ENCODE measurements at regions not wholly inside any gene's neighbourhood (a gene's known extent, or its start where the extent isn't known, plus 50 kb on each side); places are given as distances from the start of the nearest gene placed in this dataset.

- no peaks in the 10 kb centered on the region for H3K36me3 ChIP-seq (replicated peaks in 1 of 2; ENCODE audit: control insufficient read depth in 1 of 2, insufficient read depth in 2 of 2, low read length in 1 of 2)
- TF ChIP-seq SIN3A (IDR thresholded peaks at IDR 0.05; ENCODE audit: borderline replicate concordance, low read depth, low read length), result no peak
- no peak for TF ChIP-seq SMC3 (IDR thresholded peaks at IDR 0.05; ENCODE audit: low read depth, low read length)
- TF ChIP-seq TCF12 (IDR thresholded peaks at IDR 0.05), result no peak
- no peak for TF ChIP-seq USF2 (IDR thresholded peaks at IDR 0.05; ENCODE audit: borderline replicate concordance, low read depth, low read length)
- no peak for TF ChIP-seq RXRA (IDR thresholded peaks at IDR 0.05; ENCODE audit: borderline replicate concordance, low read depth)
- TF ChIP-seq IRF3 (IDR thresholded peaks at IDR 0.05; ENCODE audit: low read depth, low read length), result no peak
- no peak for TF ChIP-seq TEAD4 (IDR thresholded peaks at IDR 0.05; ENCODE audit: borderline replicate concordance, insufficient read depth)
- TF ChIP-seq MEF2A (IDR thresholded peaks at IDR 0.05; ENCODE audit: borderline replicate concordance, low read depth), result no peak
- no peaks in the 10 kb centered on the region for H3K4me1 ChIP-seq (ENCODE audit: control insufficient read depth in 1 of 2, insufficient read depth in 2 of 2, low read depth in 1 of 2, low read length in 1 of 2)
- H3K27ac ChIP-seq (ENCODE audit: low read depth in 2 of 2, low read length in 1 of 2), result no peak overlapping the region
- H3K9me2 ChIP-seq, result no peaks in the 10 kb centered on the region
- ChIA-PET POLR2A (no interaction called here), CTCF (no interaction called here)
- H4K20me1 ChIP-seq (ENCODE audit: insufficient read depth), result no peaks in the 10 kb centered on the region
- H3K4me2 ChIP-seq, result no peak overlapping the region
- peaks cover 3% of the 10 kb centered on the region; the same call in 1 of the 2 replicates for H3K9me3 ChIP-seq
- H3K27me3 ChIP-seq (ENCODE audit: insufficient read depth), result no peaks in the 10 kb centered on the region
- H2AFZ ChIP-seq (ENCODE audit: low read depth), result no peak overlapping the region
- no peak overlapping the region for H3K4me3 ChIP-seq (ENCODE audit: low read depth in 2 of 2, low read length in 1 of 2)
- H3F3A ChIP-seq (replicated peaks; ENCODE audit: insufficient read depth), result no peaks in the 10 kb centered on the region
- H3K79me2 ChIP-seq (ENCODE audit: insufficient read depth), result no peaks in the 10 kb centered on the region
- 52% methylated on average over 1 of the region's 1 CpG for WGBS (ENCODE audit: low lambda C conversion rate)
- no peak for DNase-seq
- no peak overlapping the region for H3K9ac ChIP-seq
Observed at GRCh38 chr10:81688459-81688858, 186.5 kb upstream of the NRG3 start.

- POLR2A ChIA-PET, result no interaction called here
- Histone ChIP-seq H2AFZ (ENCODE audit: low read depth) (no peak overlapping the region), H3K9me2 (no peaks in the 10 kb centered on the region), H3K36me3 (replicated peaks in 1 of 2; ENCODE audit: control insufficient read depth in 1 of 2, insufficient read depth in 2 of 2, low read length in 1 of 2) (no peaks in the 10 kb centered on the region), H3K79me2 (ENCODE audit: insufficient read depth) (no peaks in the 10 kb centered on the region), H3K9me3 (no peaks in the 10 kb centered on the region), H3F3A (replicated peaks; ENCODE audit: insufficient read depth) (no peaks in the 10 kb centered on the region), H4K20me1 (ENCODE audit: insufficient read depth) (no peaks in the 10 kb centered on the region), H3K9ac (no peak overlapping the region), H3K4me2 (no peak overlapping the region), H3K4me3 (ENCODE audit: low read depth in 2 of 2, low read length in 1 of 2) (no peak overlapping the region), H3K4me1 (ENCODE audit: control insufficient read depth in 1 of 2, insufficient read depth in 2 of 2, low read depth in 1 of 2, low read length in 1 of 2) (no peaks in the 10 kb centered on the region), H3K27ac (ENCODE audit: low read depth in 2 of 2, low read length in 1 of 2) (no peak overlapping the region), H3K27me3 (ENCODE audit: insufficient read depth) (no peaks in the 10 kb centered on the region)
- DNase-seq, result no peak
- CTCF ChIA-PET, result no interaction called here
- WGBS (ENCODE audit: low lambda C conversion rate), result 29% methylated on average over 5 of the region's 9 CpGs
- TF ChIP-seq FOXM1 (IDR thresholded peaks at IDR 0.05; ENCODE audit: low read depth), result no peak
- TF ChIP-seq TEAD4 (IDR thresholded peaks at IDR 0.05; ENCODE audit: borderline replicate concordance, insufficient read depth), result no peak
- TF ChIP-seq CHD2 (IDR thresholded peaks at IDR 0.05; ENCODE audit: low read length, partially characterized antibody), result no peak
- no peak for TF ChIP-seq GATA2 (CRISPR knock-in tag; IDR thresholded peaks at IDR 0.05)
- no peak for TF ChIP-seq EZH2phosphoT487 (IDR thresholded peaks at IDR 0.05; ENCODE audit: borderline replicate concordance, low read depth)
- no peak for TF ChIP-seq RAD21 (IDR thresholded peaks at IDR 0.05; ENCODE audit: low read length)
- no peak for TF ChIP-seq IRF3 (IDR thresholded peaks at IDR 0.05; ENCODE audit: low read depth, low read length)
- no peak for TF ChIP-seq GABPA (IDR thresholded peaks at IDR 0.05; ENCODE audit: low read depth)
- no peak for TF ChIP-seq MEF2A (IDR thresholded peaks at IDR 0.05; ENCODE audit: borderline replicate concordance, low read depth)
- TF ChIP-seq MAX (IDR thresholded peaks at IDR 0.05; ENCODE audit: low read depth), result no peak
- no peak for TF ChIP-seq USF2 (IDR thresholded peaks at IDR 0.05; ENCODE audit: borderline replicate concordance, low read depth, low read length)
- no peak for TF ChIP-seq REST (IDR thresholded peaks at IDR 0.05; ENCODE audit: low read depth, low read length)
Observed at GRCh38 chr10:81696609-81697388, 178.2 kb upstream of the NRG3 start.
